ENCODE measurements at regions not wholly inside any gene's neighbourhood (a gene's known extent, or its start where the extent isn't known, plus 50 kb on each side); places are given as distances from the start of the nearest gene placed in this dataset.

DNA sequence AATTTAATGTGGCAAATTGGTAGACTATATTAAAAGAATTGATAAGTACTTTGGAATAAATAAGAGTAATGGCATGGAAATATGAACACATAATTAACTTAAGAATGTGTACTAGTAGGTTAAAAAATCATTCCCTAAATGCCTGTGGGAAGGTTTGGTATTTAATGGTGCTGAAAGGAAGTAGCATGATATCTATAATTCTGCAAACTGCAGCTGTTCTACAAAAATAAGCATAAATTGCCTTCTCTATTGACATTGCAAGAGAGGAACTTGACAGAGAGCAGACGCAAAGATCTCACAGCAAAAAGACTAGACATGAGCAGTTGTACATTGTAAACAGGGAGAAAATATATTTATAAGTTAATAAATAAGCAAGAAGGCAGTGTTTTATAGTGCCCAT lies 752.5 kb upstream of the PCDH10 start:
- no peak for DNase-seq
- TF ChIP-seq, protein P1, sequence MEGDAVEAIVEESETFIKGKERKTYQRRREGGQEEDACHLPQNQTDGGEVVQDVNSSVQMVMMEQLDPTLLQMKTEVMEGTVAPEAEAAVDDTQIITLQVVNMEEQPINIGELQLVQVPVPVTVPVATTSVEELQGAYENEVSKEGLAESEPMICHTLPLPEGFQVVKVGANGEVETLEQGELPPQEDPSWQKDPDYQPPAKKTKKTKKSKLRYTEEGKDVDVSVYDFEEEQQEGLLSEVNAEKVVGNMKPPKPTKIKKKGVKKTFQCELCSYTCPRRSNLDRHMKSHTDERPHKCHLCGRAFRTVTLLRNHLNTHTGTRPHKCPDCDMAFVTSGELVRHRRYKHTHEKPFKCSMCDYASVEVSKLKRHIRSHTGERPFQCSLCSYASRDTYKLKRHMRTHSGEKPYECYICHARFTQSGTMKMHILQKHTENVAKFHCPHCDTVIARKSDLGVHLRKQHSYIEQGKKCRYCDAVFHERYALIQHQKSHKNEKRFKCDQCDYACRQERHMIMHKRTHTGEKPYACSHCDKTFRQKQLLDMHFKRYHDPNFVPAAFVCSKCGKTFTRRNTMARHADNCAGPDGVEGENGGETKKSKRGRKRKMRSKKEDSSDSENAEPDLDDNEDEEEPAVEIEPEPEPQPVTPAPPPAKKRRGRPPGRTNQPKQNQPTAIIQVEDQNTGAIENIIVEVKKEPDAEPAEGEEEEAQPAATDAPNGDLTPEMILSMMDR (IDR thresholded peaks at IDR 0.05), result no peak
- TF ChIP-seq POLR2AphosphoS5 (IDR thresholded peaks at IDR 0.05) (no peak), EP300 (IDR thresholded peaks at IDR 0.05; ENCODE audit: low read depth) (no peak), POLR2A (IDR thresholded peaks at IDR 0.05) (no peak)
- no peaks in the 10 kb centered on the region for H3K36me3 ChIP-seq
- intact Hi-C loops (cut with DNase I; ENCODE audit: low total_unique reads), result no loop called here
- no peaks in the 10 kb centered on the region for H3K9me3 ChIP-seq
- H3K27me3 ChIP-seq, result no peaks in the 10 kb centered on the region
- no peak overlapping the region for H3K4me3 ChIP-seq
- H3K4me1 ChIP-seq, result no peaks in the 10 kb centered on the region
- in situ Hi-C loops (cut with MboI; ENCODE audit: low pct_ligation_motif_present in 1 of 4, low pct_unique_long_range_greater_than_20kb in 1 of 4, low sequenced_read_pairs in 3 of 4), result no loop called here
- 49 to 55% methylated on average over 1 of the region's 1 CpG for whole genome bisulfite sequencing, 2 donors (ENCODE audit: low coverage in 1 of 2)
- no peak overlapping the region for H3K27ac ChIP-seq

DNA sequence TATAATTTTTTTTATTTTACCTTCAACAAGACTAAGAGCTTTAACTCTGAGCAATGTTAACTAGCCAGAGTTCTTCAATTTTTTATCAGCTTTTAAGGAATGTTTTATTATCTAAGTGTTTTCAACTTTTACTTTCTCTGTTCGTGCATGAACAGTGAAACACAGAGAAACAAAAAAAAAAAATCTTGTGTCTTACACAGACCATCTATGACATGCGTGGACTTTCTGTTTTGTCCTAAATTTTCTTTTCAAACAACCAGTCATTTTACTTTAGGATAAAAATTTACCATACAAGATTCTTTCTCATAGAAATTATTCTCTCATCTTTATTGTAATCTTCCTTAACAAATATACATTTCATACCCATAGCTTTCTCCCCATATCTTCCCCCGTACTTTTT lies 731.9 kb upstream of the PCDH10 start:
- WGBS, 2 donors (ENCODE audit: low coverage in 1 of 2), result 50 to 73% methylated on average over 3 of the region's 3 CpGs
- DNase-seq, result no peak
- Histone ChIP-seq H3K4me1 (no peaks in the 10 kb centered on the region), H3K9me3 (no peaks in the 10 kb centered on the region), H3K4me3 (no peak overlapping the region), H3K27ac (no peak overlapping the region), H3K36me3 (no peaks in the 10 kb centered on the region), H3K27me3 (no peaks in the 10 kb centered on the region)
- intact Hi-C loops (cut with DNase I; ENCODE audit: low total_unique reads) (no loop called here), in situ Hi-C loops (cut with MboI; ENCODE audit: low pct_ligation_motif_present in 1 of 4, low pct_unique_long_range_greater_than_20kb in 1 of 4, low sequenced_read_pairs in 3 of 4) (no loop called here)
- no peak for TF ChIP-seq POLR2A (IDR thresholded peaks at IDR 0.05)
- TF ChIP-seq POLR2AphosphoS5 (IDR thresholded peaks at IDR 0.05), result no peak
- no peak for TF ChIP-seq EP300 (IDR thresholded peaks at IDR 0.05; ENCODE audit: low read depth)
- TF ChIP-seq, protein P1 (IDR thresholded peaks at IDR 0.05), result no peak

DNA sequence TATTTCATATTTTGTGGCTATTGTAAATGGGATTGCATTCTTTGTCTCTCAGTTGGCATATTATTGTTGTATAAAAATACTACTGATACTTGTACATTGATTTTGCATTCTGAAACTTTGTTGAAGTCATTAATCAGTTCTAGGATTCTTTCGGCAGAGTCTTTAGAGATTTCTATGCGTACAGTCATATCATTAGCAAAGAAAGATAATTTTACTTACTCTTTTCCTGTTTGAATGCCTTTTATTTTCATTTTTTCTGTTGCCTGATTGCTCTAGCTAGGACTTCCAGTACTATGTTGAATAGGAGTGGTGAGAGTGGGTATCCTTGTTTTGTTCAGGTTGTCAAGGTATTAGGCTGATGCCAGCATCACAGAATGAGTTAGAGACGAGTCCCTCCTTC lies 722.0 kb upstream of the PCDH10 start:
- Histone ChIP-seq H3K4me1 (no peaks in the 10 kb centered on the region), H3K27ac (no peak overlapping the region), H3K27me3 (no peaks in the 10 kb centered on the region), H3K36me3 (no peaks in the 10 kb centered on the region), H3K9me3 (no peaks in the 10 kb centered on the region), H3K4me3 (no peak overlapping the region)
- intact Hi-C loops (cut with DNase I; ENCODE audit: low total_unique reads), result no loop called here
- TF ChIP-seq, protein P1 (IDR thresholded peaks at IDR 0.05), result no peak
- TF ChIP-seq EP300 (IDR thresholded peaks at IDR 0.05; ENCODE audit: low read depth) (no peak), POLR2AphosphoS5 (IDR thresholded peaks at IDR 0.05) (no peak), POLR2A (IDR thresholded peaks at IDR 0.05) (no peak)
- in situ Hi-C loops (cut with MboI; ENCODE audit: low pct_ligation_motif_present in 1 of 4, low pct_unique_long_range_greater_than_20kb in 1 of 4, low sequenced_read_pairs in 3 of 4), result no loop called here
- WGBS, 2 donors (ENCODE audit: low coverage in 1 of 2), result 57 to 79% methylated on average over 3 of the region's 3 CpGs
- no peak for DNase-seq

DNA sequence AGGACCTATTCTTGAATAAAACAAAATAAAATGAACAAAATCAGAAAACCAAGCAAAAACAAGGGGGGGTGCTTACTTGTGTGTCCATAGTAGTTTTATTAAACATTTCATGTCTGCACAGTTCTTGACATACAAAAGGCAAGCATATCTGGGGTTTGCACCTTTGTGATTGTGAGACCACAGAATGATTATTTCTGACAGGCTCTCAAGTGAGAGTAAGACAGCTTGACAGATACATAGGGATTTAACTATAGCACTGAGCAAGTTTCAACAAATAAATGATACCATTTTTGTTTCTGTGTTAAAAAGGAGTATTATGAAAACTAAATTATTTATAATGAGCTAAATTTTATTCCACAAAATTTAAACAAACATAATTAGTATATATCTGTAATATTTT lies 712.0 kb upstream of the PCDH10 start:
- TF ChIP-seq EP300 (IDR thresholded peaks at IDR 0.05; ENCODE audit: low read depth) (no peak), POLR2A (IDR thresholded peaks at IDR 0.05) (no peak), POLR2AphosphoS5 (IDR thresholded peaks at IDR 0.05) (no peak)
- TF ChIP-seq, protein P1 (IDR thresholded peaks at IDR 0.05), result no peak
- Histone ChIP-seq H3K4me1 (no peaks in the 10 kb centered on the region), H3K9me3 (no peaks in the 10 kb centered on the region), H3K36me3 (no peaks in the 10 kb centered on the region), H3K27me3 (no peaks in the 10 kb centered on the region), H3K27ac (no peak overlapping the region), H3K4me3 (no peak overlapping the region)
- in situ Hi-C loops (cut with MboI; ENCODE audit: low pct_ligation_motif_present in 1 of 4, low pct_unique_long_range_greater_than_20kb in 1 of 4, low sequenced_read_pairs in 3 of 4) (no loop called here), intact Hi-C loops (cut with DNase I; ENCODE audit: low total_unique reads) (no loop called here)
- DNase-seq, result no peak
